ENCODE measurements at regions not wholly inside any gene's neighbourhood (a gene's known extent, or its start where the extent isn't known, plus 50 kb on each side); places are given as distances from the start of the nearest gene placed in this dataset.

- no peak for FAIRE-seq
Measured at GRCh38 chr14:95442016-95442632, 74.3 kb downstream of the SYNE3 start.

- FAIRE-seq = no peak
Measured at GRCh38 chr14:95440951-95441350, 75.5 kb downstream of the SYNE3 start.

- FAIRE-seq = no peak
Measured at GRCh38 chr14:95440496-95440895, 76.0 kb downstream of the SYNE3 start.

GRCh38 chr14:95439881-95440280 is 76.6 kb downstream of the SYNE3 start:
- no peak for FAIRE-seq

GRCh38 chr14:95437715-95438114 is 78.7 kb downstream of the SYNE3 start:
- FAIRE-seq = no peak

- no peak for FAIRE-seq
Measured at GRCh38 chr14:95436354-95436753, 80.1 kb downstream of the SYNE3 start.

GRCh38 chr14:95434121-95434520 is 82.3 kb downstream of the SYNE3 start:
- FAIRE-seq = no peak

GRCh38 chr14:95433094-95433478 is 83.4 kb downstream of the SYNE3 start:
- FAIRE-seq = no peak

GRCh38 chr14:95432144-95433093 is 84.0 kb downstream of the SYNE3 start:
- FAIRE-seq = no peak

GRCh38 chr14:95431199-95432143 is 85.0 kb downstream of the SYNE3 start:
- FAIRE-seq = no peak

- FAIRE-seq = no peak
Measured at GRCh38 chr14:95428557-95428956, 87.9 kb downstream of the SYNE3 start.

GRCh38 chr14:95426116-95426475 is 90.4 kb downstream of the SYNE3 start:
- no peak for FAIRE-seq

GRCh38 chr14:95425369-95426115 is 90.9 kb downstream of the SYNE3 start:
- FAIRE-seq = no peak

GRCh38 chr14:95424529-95424928 is 91.9 kb downstream of the SYNE3 start:
- FAIRE-seq = no peak

- FAIRE-seq = no peak
Measured at GRCh38 chr14:95421741-95422140, 94.7 kb downstream of the SYNE3 start.

- no peak for FAIRE-seq
Measured at GRCh38 chr14:95420060-95420459, 96.4 kb downstream of the SYNE3 start.

- no peak for FAIRE-seq
Measured at GRCh38 chr14:95419569-95419968, 96.9 kb downstream of the SYNE3 start.

- FAIRE-seq = no peak
Measured at GRCh38 chr14:95418858-95419257, 97.6 kb downstream of the SYNE3 start.

GRCh38 chr14:95417492-95417891 is 97.8 kb upstream of the CLMN start:
- no peak for FAIRE-seq

GRCh38 chr14:95415993-95416392 is 96.3 kb upstream of the CLMN start:
- FAIRE-seq = no peak

- no peak for FAIRE-seq
Measured at GRCh38 chr14:95413289-95414215, 93.8 kb upstream of the CLMN start.
